Loucy (cell line): ENCODE measurements at regions not wholly inside any gene's neighbourhood (a gene's known extent, or its start where the extent isn't known, plus 50 kb on each side); places are given as distances from the start of the nearest gene placed in this dataset.

ENCODE experiments used
- CTCF ChIP-seq: fragments of 200-600 bp; sonication (generic); conservative IDR thresholded peaks from 2 replicates; pipeline ENCODE4 v1.5.1; 2014; ENCODE audit warnings: mild to moderate bottlenecking, antibody characterized with exemption, low read length
- EZH2phosphoT487 ChIP-seq: fragments of 200-600 bp; IDR thresholded peaks from 2 replicates; pipeline ENCODE4 v1.6.1; 2018; ENCODE audit warnings: antibody characterized with exemption, mild to moderate bottlenecking, moderate library complexity, borderline replicate concordance

DNA sequence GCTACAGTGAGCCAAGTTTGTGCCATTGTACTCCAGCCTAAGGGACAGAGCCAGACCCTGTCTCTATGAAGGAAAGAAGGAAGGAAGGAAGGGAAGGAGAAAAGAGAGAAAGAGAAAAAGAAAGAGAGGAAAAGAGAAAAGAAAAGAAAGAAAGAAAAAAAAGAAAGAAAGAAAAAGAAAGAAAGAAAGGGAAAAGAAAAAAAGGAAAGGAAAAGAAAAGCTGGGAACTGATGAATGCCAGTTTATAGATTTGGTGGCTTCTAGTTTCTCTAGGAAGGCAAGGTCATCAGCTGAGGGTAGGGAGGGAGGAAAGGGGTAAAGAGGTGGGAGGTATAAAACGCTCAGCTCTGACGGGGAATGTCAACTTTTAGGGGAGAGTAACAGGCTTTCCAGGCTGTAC is 62.3 kb upstream of the AKT3 start:
- TF ChIP-seq CTCF, result no peak
- TF ChIP-seq EZH2phosphoT487, result no peak
